Hematopoietic multipotent progenitor cell treated with erythropoietin and hydrocortisone succinate and interleukin-3 and kit ligand, for 8 days (in vitro differentiated cells): ENCODE measurements at regions not wholly inside any gene's neighbourhood (a gene's known extent, or its start where the extent isn't known, plus 50 kb on each side); places are given as distances from the start of the nearest gene placed in this dataset.
"Not testable (repeated sequence)": the region's sequence is repeated elsewhere in the genome, so short reads cannot be mapped to it uniquely, and the experiment has no call there.

Experiments used
- DNase-seq: peaks from one replicate; pipeline ENCODE4 v3.0.0-alpha.2; 2015

DNA sequence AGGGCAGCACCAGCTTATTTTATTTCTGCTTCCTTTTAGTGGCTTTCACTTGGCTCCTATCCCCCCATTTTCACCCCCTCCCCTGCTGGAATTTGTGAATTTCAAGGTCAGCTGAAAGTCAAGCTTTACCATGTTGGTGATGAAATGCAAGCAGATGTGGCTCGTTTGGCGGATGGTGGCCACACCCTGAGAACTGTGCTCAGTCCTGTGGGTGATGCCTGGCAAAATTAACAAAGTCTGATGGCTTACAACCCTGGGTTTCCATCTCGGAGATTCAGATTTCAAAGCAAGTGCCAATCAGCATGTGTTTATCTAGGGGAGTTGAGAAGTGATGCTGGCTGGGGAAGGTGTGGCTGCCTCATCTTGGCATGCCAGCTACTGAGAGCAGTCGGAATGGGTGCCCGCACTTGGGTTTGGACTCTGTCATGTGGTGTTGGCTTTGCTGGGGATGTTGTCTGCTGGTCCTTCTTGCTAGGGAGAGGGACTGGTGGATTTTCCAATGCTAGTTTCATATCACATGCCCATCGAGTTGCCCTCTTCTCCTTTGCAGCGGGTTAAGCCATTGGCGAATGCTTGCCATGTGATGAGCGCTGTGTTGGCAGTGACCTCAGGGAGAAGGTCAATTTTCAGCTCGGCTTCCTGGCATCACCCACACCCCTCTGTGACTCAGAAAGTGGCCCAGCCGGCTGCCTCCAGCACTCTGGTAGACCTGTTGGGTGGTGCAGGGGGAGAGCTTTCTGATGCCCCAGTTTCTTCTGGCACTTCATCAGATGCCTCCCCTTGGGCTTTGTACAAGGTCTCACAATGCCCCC is 77.0 kb upstream of the PITX1 start:
- DNase-seq: no peak

DNA sequence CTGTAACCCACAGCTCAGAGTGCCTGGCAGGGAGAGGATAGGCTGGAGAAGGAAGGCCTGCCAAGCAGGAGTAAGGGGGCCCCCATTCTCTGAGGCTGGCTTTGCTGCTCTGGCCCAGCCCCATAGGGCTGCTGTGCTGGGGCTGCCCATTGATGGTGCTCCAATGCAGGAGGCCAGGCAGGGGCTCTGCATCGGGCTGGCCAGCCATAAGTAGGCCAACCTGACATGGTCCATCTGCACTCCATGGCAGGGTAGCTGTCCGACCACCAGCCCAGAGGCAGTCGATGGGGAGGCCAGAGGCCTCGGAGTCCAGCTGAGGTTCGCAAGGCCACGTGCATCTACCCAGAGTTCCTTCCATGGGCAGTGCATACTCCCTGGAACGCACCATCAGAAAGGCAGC is 75.0 kb upstream of the PITX1 start:
- no peak for DNase-seq

DNA sequence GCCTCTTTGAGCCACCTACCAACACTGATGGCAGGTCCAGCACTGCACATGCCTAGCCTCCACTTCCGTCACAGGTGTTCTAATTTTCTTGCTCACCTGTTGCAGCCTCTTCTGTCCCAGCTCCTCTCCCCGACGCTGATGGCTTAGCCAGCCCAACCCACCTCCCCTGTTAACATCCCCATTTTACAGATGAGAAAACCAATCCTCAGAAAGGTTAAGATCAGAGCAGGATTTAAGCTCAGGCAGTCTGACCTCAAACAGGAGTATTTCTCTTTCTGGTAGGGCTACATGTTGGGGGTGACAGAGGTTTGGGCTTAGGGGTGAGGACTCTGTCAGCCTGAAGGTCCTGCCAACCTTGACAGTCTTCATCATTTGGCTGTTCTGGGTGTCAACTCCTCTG is 74.5 kb upstream of the PITX1 start:
- DNase-seq: no peak

DNA sequence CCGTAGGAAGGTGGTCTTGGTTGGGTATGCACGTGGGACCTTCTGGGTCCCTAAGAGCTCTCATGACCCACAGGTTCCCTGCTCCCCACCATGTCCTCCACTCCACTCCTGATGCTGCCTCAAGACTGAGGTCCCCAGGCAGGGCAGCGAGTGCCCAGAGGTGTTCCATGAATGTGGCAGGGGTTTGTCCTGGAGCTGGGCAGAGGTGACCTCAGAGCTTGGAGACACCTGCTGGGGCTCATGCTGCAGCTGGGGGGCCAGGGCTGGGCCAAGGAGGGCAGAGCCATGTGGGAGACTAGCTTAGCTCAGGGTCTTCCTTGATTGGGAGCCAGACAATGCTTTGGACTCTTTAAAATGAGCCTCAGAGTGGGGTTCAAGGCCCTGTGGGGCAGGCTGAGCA is 74.0 kb upstream of the PITX1 start:
- DNase-seq: no peak

DNA sequence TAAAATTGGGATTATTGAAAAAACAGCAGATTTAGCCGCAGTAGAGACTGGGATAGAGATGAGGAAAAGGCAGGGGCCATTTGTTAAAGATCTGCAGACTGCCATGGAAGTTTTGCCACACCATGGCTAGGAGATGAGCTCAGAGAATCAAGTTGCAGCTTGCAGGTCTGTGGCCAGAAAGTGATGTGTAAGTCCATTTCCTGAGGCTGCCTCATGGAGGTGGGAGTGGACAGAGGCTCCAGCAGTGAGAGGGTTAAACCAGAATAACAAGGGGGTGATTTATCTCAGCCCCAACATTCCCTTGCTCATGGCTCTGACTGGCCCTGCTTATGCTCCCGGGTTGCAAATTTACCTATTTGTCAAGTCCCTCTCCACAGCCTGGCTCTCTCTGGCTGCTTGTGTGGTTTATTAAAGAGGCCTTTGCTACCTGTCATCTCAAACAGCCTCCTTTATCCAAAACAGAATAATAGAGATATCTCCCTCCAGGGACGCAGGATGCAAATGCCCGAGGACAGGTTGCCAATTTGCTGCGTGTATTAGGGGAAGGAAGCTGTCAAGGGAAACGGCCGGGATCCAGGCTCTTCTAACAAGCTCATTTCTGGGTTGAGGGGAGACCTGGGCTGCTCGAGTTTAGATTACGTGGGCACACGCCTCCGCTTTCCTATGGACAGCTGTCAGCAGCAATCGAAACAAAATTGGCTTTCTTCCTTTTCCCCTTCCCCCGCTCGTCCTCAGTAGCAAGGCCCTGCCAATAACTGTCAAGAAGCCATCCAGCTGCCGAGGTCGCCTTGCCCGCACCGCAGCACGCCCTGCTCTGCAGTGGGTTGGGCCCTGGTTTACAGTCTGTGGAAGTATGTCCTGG is 72.8 kb upstream of the PITX1 start:
- no peak for DNase-seq

DNA sequence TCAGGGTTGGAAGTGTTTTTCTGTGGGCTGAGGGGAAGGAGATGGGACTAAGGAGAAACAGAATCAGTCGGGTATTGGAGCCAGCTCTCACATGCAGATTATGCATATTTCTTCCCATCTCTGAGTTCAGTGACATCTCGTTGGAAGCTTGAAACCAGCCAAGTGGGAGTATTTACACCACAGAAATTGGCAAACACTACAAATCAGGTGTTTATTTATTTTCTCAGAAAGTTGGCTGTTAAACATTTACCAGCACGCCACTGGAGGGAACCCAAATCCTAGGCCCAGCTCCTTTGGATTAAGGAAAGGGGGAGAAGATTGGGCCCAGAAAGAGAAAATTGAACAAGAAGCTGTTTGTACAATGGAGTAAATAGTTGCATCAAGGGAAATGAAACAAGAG is 72.1 kb upstream of the PITX1 start:
- DNase-seq: no peak

DNA sequence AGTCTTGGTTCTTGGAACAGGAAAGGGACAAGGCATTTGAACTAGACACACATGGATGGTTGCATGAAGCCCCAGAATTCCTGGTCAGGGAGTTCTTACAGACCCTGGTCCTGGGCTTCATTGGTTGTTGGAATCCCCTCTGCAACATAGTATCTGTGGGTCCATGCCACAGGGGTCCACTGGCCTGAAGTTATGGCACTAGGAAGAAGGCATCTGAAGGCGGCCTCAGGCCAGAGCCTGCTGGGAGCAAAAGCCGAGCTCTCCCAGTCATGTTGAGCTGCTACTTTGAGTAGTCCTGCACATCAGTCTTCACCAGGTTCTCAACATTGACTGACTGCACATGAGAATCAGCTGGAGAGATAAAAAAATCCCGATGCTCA is 71.1 kb upstream of the PITX1 start:
- no peak for DNase-seq

DNA sequence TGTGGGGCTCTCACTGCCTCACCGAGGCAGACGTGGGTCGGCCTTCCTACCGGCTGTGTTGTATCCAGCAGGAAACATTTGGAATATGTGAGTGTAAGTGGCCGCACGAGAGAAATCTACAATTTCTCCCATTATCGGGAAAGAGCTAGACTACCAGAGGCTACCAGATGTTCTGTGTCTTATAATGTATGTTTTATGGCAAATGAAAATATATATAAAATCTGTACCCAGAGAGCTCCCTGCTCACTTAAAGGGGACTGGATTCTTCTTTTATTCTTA is 69.5 kb upstream of the PITX1 start:
- no peak for DNase-seq

DNA sequence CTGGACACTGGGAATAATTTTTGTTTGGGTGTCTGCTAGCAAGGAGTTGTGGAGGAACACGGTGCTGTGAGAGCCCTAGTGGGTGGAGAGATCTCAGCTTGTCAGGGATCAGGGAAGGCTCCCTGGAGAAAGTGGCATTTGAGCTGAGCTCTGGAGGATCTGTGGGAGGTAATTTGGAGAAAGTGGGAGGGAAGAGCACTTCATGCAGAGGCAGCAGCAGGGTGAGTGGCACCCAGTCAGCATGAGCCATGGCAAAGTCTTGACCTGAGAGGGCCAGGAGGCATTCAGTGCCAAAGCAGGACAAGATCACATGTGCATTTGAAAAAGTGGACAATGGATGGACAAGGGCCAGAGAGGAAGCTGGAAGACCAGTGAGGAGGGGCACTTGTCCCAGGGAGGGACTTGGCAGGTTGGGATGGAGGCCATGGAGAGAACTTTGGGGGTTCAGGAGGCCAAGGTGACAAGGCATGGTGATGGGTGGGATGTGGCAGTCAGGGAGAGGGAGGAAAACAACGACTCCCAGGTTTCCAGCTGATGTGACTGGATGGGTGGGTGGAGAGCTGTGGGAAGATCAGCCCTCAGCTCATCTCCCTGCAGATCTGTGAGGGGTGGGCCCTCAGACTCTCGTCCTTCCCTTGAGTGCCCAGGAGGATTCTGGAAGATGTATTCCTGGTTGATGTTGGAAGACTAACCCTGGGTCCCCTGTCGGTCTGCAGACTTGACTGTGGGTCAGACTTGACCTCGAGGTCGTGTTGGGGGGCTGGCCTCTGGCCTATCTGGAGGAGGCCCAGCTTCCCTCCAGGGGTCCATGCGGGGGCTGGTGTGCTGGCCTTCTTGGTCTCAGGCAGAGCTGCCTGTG is 68.9 kb upstream of the PITX1 start:
- no peak for DNase-seq

DNA sequence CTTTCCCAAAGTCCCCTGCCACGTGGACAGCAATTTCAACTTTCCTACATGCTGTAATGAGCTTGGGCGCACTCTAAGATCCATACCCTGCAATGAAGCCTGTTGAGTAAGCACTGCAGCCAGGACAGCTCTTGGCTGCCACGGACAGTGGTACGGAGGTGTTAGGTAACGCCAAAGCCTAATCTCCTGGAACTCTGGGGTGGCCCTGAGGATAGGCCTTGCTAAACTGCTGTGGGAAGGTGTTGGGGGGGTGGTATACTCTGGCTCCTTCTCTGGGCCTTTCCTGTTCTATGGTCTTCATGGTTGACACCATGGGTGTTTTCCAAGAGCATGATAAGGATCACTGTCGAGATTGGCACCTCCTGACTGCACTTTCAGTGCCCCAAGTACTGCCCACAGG is 66.4 kb upstream of the PITX1 start:
- no peak for DNase-seq

DNA sequence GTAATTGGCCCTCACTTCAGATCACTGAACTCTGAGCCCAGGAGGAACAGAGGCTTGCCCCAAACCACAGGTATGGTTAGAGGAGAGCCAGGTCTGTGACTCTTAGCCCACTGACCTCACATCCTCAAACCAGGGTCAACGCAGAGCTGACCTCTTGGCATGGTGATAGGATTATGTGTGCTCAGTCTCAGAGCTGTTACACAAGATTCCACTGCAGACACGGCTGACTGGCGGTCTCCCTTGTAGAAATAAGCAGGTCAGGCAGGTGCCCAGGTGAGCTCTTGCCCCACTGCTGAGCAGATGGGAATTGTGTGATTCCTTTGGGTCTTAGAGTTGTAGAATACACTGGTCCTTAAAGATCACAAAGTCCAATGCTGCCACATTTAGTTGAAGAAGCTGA is 66.0 kb upstream of the PITX1 start:
- DNase-seq: no peak

DNA sequence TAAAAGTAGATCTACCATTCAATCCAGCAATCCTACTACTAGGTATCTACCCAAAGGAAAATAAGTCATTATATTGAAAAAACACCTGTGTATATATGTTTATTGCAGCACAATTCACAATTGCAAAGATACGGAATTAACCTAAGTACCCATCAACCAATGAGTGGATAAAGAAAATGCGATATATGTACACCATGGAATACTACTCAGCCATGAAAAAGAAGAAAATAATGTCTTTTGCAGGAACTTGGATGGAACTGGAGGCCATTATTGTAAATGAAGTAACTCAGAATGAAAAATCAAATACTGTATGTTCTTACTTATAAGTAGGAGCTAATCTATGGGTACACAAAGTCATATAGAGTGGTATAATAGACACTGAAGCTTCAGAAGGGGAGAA is 63.4 kb upstream of the PITX1 start:
- DNase-seq: no peak

DNA sequence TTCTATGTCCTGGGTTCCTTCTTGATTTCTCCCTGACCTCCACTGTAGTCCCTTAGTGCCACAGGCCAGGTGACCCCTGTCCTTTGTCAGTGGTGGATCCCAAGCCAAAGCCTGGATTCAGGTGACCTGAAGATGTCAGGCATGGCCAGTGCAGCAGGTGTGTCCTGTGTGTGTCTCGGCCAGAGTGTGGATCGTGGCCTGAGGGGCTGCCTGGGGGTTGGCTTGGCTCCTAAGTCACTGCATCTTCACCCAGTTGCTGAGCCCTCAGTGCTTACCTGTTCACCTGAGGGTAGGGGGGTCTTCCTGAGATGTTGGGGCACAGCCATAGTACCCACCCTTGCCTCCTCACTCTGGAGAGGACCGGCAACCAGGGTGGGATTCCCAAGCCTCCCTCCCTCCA is 61.8 kb upstream of the PITX1 start:
- no peak for DNase-seq

DNA sequence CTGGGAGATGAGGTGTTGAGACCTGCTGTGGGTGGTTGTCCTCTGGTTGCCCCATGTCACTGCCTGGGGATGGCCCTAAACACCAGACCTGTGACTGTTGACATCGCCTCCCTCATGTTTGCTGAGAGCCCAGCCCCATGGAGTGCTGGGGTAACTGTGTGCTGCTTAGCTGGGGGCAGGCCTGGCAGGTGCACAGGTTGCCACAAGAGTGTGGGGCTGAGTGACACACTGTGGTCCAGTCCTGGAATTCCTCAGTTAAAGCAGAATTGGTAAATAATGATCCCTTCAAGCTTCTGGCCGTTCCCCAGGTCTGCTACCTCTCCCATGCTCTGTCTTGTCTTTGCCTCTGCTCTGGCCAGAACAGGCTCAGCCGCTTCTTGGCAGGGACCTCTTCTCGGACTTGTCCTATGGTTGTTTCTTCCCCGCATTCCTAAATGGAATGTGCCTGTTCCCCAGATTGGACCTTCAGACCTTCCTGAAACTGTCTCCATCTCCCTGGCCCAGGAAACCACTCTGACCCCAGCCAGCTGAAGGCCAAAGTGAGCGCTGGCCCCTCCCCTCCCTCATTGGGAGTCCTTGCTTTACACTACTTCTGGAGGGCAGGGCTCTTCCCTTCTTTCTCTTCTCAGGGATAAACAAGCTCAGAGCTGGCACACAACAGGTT is 61.2 kb upstream of the PITX1 start:
- no peak for DNase-seq

DNA sequence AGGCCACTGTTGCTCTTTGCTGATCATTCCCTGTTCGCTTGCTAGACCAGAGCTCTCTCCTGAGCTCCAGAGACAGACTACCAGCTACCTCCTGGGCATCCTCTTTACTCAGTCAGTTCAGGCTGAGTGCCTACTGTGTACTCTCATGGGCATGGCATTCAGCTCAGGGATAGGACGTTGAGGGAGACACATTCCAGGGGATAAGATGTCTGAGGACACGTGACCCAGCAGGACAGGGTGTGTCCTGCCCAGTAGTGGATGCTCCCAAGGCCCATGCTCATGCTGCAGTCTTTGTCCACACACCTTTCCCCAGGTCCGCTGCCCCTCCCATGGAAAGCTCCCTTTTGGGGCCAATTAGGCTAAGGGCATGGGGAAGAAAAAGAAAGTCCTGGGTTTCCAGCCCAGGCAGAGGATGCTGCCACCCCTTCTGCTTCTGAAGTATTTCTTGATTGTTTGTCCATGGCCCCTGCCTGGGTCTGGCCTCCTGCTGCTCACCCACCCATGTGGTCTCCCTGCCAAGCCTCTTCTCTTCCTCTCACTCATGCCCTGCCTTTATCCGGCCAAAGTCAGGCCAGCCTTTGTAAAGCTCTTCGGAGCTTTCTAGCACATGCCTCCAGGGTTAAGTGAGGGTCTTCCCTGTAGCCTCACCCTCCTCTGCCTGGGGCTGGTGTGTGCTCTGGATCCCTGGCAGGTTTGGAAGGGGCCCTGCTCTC is 60.5 kb upstream of the PITX1 start:
- no peak for DNase-seq

DNA sequence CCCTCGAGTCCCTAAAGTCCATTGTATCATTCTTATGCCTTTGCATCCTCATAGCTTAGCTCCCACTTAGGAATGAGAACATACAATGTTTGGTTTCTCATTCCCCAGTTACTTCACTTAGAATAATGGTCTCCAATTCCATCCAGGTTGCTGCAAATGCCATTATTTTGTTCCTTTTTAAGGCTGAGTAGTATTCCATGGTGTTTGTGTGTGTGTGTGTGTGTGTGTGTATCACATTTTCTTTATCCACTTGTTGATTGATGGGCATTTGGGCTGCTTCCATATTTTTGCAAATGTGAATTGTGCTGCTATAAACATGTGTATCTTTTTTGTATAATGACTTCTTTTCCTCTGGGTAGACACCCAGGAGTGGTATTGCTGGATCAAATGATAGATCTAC is 59.5 kb upstream of the PITX1 start:
- DNase-seq: not testable (repeated sequence)

DNA sequence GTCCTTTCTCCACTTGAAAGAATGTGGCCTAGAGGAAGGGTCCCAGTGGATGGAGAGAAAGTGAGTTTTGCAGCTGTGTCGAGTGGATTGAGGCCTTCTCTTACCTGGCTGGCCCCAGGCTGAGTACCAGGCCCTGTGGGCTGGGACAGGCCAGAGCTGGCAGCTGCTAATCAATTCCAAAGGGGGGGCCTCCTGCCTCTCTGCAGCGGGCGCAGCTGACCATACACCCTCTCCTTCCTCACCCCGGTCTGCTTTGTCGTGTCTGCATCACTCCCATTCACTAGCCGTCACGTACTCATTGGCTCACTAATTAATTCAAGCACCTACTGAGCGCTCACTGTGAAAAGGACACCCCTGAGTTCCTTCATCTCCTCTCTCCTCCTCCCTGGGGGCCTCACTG is 58.4 kb upstream of the PITX1 start:
- no peak for DNase-seq

DNA sequence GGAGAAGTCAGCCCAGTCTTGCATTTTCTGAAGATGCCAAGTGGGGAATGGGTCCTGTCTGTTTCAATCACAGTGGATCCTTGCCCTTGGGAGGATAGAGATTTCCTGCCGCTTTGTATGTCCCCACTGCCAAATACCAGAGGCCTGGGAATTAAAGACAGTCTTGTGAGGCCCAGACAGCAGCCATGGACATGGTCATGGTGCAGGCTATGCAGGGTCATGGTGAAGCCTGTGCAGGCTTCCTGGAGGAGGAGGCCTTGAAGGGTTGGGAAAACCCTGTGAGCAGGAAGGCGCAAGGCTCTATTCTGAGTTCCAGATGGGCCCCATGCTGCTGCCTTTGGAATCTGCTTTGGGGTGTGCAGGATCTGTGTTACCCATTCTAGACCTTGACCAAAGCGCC is 57.3 kb upstream of the PITX1 start:
- no peak for DNase-seq

DNA sequence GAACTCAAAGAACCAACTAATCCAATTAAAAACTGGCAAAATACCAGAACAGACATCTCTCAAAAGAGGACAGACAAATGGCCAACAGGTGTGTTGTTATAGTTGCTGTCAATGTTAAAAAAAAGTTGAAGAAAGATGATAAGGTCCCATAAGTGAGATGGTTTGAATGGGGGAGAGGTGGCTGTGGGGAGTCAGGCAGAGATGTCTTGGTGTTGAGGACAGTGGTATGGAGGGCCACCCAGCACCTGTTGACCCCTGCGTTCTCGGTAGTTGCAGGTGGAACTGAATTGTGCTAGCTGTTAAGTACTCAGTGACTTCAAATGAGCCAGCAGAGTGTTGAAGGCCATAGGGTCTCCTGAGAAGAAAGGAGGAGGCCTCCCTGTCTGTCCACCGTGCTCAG is 55.9 kb upstream of the PITX1 start:
- DNase-seq: no peak

DNA sequence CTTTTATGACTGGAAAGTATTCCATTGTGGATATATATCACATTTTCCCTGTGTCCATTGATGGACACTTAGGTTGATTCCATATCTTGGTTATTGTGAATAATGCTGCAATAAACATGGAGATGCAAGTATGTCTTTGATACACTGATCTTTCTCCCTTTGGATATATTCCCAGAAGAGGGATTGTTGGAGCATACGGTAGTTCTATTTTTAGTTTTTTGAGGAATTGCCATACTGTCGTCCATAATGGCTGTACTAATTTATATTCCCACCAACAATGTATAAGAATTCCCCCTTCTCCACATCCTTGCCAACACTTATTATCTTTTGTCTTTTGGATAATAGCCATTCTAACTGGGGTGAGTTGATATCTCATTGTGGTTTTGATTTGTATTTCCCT is 54.9 kb upstream of the PITX1 start:
- DNase-seq: no peak

DNA sequence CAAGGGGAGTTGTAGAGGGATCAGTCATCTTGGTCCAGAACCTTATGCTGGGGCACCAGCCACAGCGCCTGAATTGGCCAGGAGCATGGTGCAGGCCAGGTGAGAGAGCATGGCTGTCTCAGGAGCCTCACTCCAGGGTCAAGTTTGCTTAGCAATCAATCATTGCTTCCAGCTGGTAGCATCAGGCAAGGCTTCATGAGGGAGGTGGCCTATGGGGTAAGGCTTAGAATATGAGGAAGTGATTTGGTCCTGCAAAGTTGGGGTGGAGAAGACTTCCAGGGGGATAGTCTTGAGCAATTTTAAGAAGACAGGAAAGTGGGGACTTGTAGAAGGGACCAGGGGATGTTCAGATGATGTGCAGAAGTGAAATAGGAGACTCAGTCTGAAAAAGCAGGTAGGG is 53.9 kb upstream of the PITX1 start:
- DNase-seq: no peak

DNA sequence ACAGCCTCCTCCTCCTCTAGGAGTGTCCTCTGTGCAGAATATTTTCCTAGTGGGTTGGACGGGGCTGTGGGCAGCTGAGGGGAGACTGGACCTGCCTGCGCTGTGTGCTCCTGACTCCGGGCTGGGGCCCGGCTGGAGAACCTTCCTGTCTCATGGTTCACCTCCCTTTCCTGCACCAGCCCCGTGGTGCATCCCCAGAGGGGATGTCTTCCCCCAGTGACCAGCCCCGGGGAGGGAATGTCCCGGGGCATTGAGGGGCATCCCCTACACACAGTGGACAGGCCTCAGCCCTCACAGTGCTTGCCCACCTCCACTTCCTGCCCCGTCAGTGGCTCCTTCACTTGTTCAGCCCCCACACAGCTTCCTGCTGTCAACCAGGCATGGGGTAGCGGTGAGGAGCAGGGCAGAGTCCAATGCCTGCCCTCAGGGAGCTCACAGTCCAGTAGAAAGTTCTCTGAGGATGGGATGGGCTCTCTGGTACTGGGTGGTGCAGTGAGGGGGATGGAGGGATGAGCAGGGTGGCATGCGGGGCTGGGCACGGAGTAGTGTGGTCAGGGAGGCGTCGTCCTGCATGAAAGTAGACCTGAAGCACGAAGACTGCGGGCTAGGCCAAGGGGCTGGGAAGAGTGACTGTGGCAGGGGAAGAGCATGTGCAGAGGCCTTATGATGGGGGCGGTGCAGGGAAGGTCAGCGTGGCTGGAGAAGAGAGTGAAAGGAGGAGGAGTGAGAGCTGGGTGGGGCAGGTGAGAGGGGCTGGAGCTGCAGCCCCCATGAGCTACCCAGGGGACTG is 52.1 kb upstream of the PITX1 start:
- no peak for DNase-seq
